Mucosa of descending colon (tissue), 3 donors: ENCODE measurements at regions not wholly inside any gene's neighbourhood (a gene's known extent, or its start where the extent isn't known, plus 50 kb on each side); places are given as distances from the start of the nearest gene placed in this dataset.

Source experiments
- ATAC-seq: fragments of 200-7000 bp; cut with Tn5 transposase; one replicate; pipeline ENCODE4 v1.9.1; 2020; ENCODE audit warnings: mild to moderate bottlenecking, moderate library complexity
- DNase-seq, 3 donors: peaks; one replicate each; pipeline ENCODE4 v3.0.0-alpha.2; 2020
- H3K36me3 ChIP-seq: fragments of 200-600 bp; one replicate; pipeline ENCODE4 v1.8.0; 2021; ENCODE audit warnings: low read depth, mild to moderate bottlenecking
- H3K4me1 ChIP-seq: fragments of 200-600 bp; one replicate; pipeline ENCODE4 v1.8.0; 2021; ENCODE audit warnings: low read depth, mild to moderate bottlenecking
- H3K4me3 ChIP-seq: fragments of 200-600 bp; one replicate; pipeline ENCODE4 v1.8.0; 2021; ENCODE audit warnings: mild to moderate bottlenecking
- H3K9me3 ChIP-seq: fragments of 200-600 bp; one replicate; pipeline ENCODE4 v1.8.0; 2021; ENCODE audit warnings: mild to moderate bottlenecking
- intact Hi-C, 2 donors: fragments of 100-400 bp; cut with DNase I in 1 of 2; cut with micrococcal nuclease in 1 of 2; formaldehyde crosslinking; loops; one replicate each; pipeline versions ENCODE4 v1.11.0 to v1.11.1; 2022; cut with DNase I, micrococcal nuclease
- TF ChIP-seq, protein P1 (sequence below): fragments of 200-600 bp; IDR thresholded peaks from one replicate; pipeline ENCODE4 v1.8.0; 2022; ENCODE audit warnings: antibody characterized with exemption, mild to moderate bottlenecking
- donor health status: DM: no; HTN: no; CAD: no; lungs with moderate emphysema.
- donor health status: DM: no; HTN: no; CAD: no.
- donor health status: DM: no; HTN: yes; CAD: no.

DNA sequence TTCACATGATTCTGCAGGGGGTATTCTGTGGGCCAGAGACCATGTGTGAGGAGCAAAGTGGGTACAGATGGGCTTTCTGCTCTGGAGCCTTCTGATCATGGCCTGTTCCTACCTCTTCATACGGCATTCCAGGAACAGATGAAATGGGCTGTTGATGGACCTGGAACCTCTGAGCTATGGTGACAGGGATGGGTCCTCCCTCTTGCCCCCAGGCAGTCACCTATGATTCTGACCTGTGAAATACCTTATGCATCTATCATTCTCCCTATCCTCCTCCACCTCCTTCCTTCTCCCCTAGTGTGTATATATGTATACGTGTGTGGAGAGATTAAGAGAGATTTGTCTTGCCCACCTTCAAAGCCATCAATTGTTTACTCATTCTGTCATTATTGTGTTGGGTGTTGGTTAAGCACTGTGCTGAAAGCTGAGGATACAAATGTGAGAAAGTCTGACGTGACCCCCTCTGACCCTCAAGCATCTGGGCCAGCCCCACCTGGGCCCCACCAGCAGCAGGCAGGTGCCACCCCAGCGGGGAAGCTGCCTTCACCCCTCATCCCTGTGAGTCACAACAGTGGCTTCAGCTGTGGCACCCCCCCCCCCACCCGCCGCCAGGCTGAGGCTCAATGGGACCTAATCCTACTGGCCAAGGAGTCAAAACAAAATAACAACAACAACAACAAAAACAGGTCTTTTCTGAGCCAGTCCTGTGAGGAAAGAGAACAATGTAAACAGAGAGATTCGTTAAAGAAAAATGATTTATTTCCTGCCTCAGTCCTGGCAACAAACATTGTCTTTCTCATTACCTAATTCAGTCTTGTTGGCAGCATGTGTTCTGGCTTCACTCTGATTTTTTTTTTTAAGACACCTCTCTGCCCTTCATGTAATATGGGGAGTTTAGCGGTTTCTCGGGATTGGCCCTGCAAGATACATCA is 103.8 kb upstream of the CDC42EP3 start:
- H3K4me3 ChIP-seq: no peak overlapping the region

DNA sequence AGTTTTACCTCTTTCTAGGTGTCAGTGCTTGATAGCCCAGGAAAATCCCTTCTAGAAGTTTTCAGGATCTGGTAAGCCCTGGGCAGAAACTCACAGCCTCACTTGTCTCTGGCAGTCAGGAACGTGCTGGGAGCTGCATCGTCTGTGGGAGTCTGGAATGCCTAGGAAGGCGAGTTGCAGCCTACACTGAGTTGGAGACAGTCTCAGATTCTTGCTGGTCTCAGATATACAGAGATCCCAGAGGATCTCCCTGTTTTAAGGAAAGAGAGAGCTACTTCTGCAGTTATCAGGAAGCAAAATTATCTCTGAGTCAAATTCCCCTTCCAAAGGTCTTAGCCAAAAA is 104.4 kb upstream of the CDC42EP3 start:
- intact Hi-C loops: no loop called here
- no peak overlapping the region for H3K4me3 ChIP-seq
- DNase-seq: no peak

More for the DNA sequence above, 103.8 kb upstream of the CDC42EP3 start:
- no peaks in the 10 kb centered on the region for H3K4me1 ChIP-seq
- TF ChIP-seq, protein P1, sequence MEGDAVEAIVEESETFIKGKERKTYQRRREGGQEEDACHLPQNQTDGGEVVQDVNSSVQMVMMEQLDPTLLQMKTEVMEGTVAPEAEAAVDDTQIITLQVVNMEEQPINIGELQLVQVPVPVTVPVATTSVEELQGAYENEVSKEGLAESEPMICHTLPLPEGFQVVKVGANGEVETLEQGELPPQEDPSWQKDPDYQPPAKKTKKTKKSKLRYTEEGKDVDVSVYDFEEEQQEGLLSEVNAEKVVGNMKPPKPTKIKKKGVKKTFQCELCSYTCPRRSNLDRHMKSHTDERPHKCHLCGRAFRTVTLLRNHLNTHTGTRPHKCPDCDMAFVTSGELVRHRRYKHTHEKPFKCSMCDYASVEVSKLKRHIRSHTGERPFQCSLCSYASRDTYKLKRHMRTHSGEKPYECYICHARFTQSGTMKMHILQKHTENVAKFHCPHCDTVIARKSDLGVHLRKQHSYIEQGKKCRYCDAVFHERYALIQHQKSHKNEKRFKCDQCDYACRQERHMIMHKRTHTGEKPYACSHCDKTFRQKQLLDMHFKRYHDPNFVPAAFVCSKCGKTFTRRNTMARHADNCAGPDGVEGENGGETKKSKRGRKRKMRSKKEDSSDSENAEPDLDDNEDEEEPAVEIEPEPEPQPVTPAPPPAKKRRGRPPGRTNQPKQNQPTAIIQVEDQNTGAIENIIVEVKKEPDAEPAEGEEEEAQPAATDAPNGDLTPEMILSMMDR: no peak
- DNase-seq: no peak
- H3K36me3 ChIP-seq: no peaks in the 10 kb centered on the region
- intact Hi-C loops: no loop called here
- no peaks in the 10 kb centered on the region for H3K9me3 ChIP-seq
- no peak for ATAC-seq

DNA sequence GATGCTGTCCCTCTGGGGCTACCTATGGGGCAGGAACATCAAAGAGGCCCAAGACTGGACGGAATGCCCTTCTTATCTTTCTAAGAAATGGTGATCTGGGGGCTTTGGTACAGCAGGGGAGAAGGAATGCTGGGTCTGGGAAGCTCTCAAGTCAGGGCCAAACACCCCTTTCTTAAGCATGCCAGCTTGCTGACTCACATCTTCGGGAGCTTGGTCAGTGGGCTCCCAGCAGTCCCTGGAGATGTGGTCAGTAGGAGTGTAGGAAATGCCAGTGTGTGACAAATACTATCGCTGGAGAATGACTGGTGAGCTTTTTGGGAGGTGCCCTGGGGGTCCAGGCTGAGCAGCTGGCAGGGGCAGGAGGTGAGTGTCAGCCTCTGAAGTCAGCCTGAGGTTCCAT is 105.0 kb upstream of the CDC42EP3 start:
- TF ChIP-seq, protein P1: no peak
- Histone ChIP-seq H3K4me3 (no peak overlapping the region), H3K9me3 (no peaks in the 10 kb centered on the region), H3K4me1 (no peaks in the 10 kb centered on the region), H3K36me3 (no peaks in the 10 kb centered on the region)
- intact Hi-C loops: no loop called here
- no peak for DNase-seq
- no peak for ATAC-seq

More for the DNA sequence above, 104.4 kb upstream of the CDC42EP3 start:
- Histone ChIP-seq H3K9me3 (no peaks in the 10 kb centered on the region), H3K36me3 (no peaks in the 10 kb centered on the region), H3K4me1 (no peaks in the 10 kb centered on the region)
- ATAC-seq: no peak
- TF ChIP-seq, protein P1: no peak

DNA sequence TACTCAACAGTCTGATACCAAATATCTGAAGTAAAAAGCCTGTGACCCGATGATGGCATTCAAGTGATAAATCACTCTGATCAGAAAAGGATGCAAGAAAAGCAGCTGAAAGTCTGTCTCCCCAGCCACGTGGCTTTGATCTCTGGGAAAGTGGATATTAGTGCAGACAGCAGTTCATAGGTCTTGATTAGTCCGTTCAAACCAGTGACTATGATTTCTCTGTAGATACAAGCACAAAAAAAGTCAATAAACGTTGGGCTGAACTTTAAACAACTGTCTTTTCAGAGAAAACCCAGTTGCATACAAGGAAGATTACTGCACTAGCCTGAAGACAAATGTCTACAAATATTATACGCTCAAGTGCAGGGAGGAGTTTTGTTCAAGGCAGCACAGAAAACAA is 107.7 kb upstream of the CDC42EP3 start:
- H3K4me3 ChIP-seq: no peak overlapping the region
- H3K9me3 ChIP-seq: no peaks in the 10 kb centered on the region
- ATAC-seq: no peak
- DNase-seq: no peak
- H3K4me1 ChIP-seq: peaks cover 6% of the 10 kb centered on the region
- TF ChIP-seq, protein P1: no peak
- H3K36me3 ChIP-seq: no peaks in the 10 kb centered on the region
- intact Hi-C loops: no loop called here

DNA sequence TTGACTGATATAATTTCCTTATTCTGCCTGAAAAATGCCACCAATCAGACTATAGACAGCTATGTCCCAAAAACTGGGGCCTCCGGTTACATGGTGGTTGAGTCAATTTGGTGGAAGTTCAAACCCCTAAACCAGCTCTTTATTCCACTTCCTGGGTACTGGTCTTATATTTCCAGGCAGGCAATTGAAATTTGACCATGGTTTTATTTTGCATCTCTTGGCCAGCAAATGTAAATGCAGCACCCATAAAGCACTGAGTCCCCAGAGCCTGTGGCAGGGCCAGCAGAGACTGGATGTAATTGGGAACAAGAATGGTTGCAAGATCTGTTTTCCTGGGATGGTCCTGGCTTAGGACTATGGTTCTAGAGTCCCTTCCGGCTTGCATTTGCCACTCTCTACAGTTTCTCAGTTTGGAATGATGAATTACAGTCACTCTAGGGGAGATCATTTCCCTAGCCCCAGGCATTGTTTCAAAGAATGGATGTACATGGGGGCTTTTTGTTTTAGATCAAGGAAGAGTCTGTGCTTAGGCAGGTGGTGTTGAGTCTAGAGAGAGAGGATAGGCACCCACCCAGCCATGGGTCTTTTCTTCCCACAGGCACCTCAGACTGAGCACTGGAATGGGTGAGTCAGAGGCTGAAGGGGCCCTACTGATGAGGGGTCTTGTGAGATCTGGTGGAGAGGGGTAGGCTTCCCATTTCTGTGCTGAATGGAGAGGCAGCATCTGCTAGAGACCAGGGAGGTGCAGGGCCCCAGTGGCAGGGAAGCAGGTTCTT is 108.4 kb upstream of the CDC42EP3 start:
- no peaks in the 10 kb centered on the region for H3K9me3 ChIP-seq
- DNase-seq: no peak
- no peak overlapping the region for H3K4me3 ChIP-seq
- TF ChIP-seq, protein P1: no peak
- H3K4me1 ChIP-seq: peaks cover 6% of the 10 kb centered on the region
- ATAC-seq: no peak
- H3K36me3 ChIP-seq: no peaks in the 10 kb centered on the region
- intact Hi-C loops: loop anchor here in 1 of 2 donors (10.0 kb wide), 1 partner anchor 105 kb away; the partner anchor contains the start of gene CDC42EP3
